Right hindlimb (tissue), 1 donor: ENCODE measurements at regions not wholly inside any gene's neighbourhood (a gene's known extent, or its start where the extent isn't known, plus 50 kb on each side); places are given as distances from the start of the nearest gene placed in this dataset.

Experiments used
- DNase-seq: peaks from one replicate; pipeline ENCODE4 v3.0.0-alpha.2; 2018

GRCh38 chr5:121755266-121755665 is 96.4 kb upstream of the FTMT start:
- DNase-seq = no peak

GRCh38 chr5:121757753-121758152 is 93.9 kb upstream of the FTMT start:
- DNase-seq = no peak

DNA sequence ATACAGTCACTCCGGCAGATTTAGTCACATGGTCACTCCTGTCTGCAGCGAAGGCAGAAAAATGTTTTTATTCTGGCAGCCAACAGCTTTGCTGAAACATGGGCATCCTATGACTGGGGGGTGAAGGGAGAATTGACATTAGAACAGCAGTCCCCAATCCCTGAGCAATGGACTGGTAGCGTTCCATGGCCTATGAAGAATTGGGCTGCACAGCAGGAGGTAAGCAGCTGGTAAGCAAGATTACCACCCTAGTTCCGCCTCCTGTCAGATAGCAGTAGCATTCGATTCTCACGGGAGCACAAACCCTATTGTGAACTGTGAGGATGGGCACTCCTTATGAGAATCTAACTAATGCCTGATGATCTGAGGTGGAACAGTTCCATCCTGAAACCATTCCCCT is 93.1 kb upstream of the FTMT start:
- DNase-seq = no peak

DNA sequence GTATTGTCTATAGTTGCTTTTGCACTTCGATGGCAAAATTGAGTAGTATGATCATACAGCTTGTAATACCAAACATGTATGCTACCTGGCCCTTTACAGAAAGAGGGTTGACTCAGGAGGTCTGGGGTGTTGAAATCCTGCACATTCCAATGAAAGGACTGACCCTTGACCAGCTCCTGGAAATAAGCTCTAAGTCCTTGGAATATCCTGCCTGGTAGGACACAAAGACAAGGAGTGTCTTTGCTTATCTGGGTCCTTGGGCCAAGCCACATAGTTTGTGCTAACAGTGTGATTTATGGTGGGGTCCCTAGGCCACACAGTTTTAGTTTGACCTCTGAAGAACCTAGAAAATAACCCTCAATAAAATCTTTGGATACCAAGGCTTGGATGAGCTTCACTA is 89.3 kb upstream of the FTMT start:
- no peak for DNase-seq

DNA sequence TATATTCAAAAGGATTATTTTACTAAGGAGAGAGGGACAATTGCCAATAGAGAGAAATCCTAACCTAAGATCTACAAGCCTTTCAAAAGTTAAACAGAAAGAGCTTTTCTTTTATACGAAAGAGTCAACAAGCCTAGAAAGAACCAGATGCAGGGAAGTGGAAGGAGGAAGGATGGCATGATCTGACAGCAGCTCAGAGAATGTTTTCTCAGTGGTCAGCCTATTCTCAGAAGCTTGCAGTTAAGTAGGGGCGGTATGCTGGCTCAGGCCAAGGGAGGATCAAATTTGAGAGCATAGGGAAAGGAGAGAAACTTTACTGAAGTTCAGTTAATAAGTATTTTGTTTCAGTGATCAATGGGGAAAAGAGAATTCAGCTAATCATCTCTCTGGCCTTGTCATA is 88.0 kb upstream of the FTMT start:
- no peak for DNase-seq

DNA sequence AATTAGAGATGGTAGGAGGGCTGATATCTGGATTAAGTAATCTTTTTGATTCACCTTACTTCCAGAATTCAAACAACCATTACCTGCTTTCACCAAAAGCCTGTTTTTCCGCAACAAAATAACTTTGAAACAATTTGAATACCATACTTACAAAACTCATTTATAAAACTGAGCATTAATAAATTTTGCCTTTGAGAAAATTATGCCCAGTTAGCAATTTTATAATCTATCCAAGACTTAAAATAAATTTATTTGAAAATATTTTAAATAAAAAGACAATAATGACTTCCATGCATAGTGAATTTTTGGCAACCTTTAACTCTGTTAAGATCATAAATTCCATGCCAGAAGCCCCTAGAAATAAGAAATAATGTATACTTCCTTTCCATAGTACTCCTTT is 71.3 kb upstream of the FTMT start:
- no peak for DNase-seq

- no peak for DNase-seq
Observed at GRCh38 chr5:121783700-121784099, 68.0 kb upstream of the FTMT start.

GRCh38 chr5:121793791-121794190 is 57.9 kb upstream of the FTMT start:
- DNase-seq = no peak

GRCh38 chr5:121795511-121795910 is 56.2 kb upstream of the FTMT start:
- no peak for DNase-seq

GRCh38 chr5:121797681-121798518 is 53.8 kb upstream of the FTMT start:
- DNase-seq = no peak
